T-helper 17 cell (primary cell): ENCODE measurements at regions not wholly inside any gene's neighbourhood (a gene's known extent, or its start where the extent isn't known, plus 50 kb on each side); places are given as distances from the start of the nearest gene placed in this dataset.

Experiments
- ATAC-seq: fragments of 150-1000 bp; cut with Tn5 transposase; 2 replicates; pipeline ENCODE4 v1.10.0; 2021; ENCODE audit warnings: mild to moderate bottlenecking, moderate library complexity
- DNase-seq, 3 donors: peaks; one replicate each; pipeline versions ENCODE4 v3.0.0 to v3.0.0-alpha.2; 2020 to 2021
- H3K9me3 ChIP-seq: one replicate; pipeline ENCODE4 v1.7.0; 2013; ENCODE audit warnings: low read length, mild to moderate bottlenecking; ENCODE audit not compliant: control insufficient read depth, poor library complexity, severe bottlenecking
- H3K27ac Mint-ChIP-seq: one replicate; pipeline ENCODE4 v1.8.0; 2022; ENCODE audit warnings: mild to moderate bottlenecking, moderate library complexity, mixed read lengths
- H3K27me3 Mint-ChIP-seq: one replicate; pipeline ENCODE4 v1.8.0; 2022; ENCODE audit warnings: mixed read lengths
- H3K36me3 Mint-ChIP-seq: one replicate; pipeline ENCODE4 v1.8.0; 2022; ENCODE audit warnings: low read depth, mixed read lengths
- H3K4me1 Mint-ChIP-seq: one replicate; pipeline ENCODE4 v1.8.0; 2022; ENCODE audit warnings: mild to moderate bottlenecking, mixed read lengths
- H3K4me3 Mint-ChIP-seq: one replicate; pipeline ENCODE4 v1.8.0; 2022; ENCODE audit warnings: mild to moderate bottlenecking, moderate library complexity, mixed read lengths

GRCh38 chr1:19591482-19592091 lies 52.5 kb upstream of the NBL1 start:
- DNase-seq (no peak), ATAC-seq (no peak)
- Mint-ChIP-seq H3K4me3 (no peak overlapping the region), H3K27ac (no peak overlapping the region), H3K36me3 (no peaks in the 10 kb centered on the region), H3K4me1 (peaks cover 7% of the 10 kb centered on the region), H3K27me3 (no peaks in the 10 kb centered on the region)
- H3K9me3 ChIP-seq: no peaks in the 10 kb centered on the region

- Mint-ChIP-seq H3K27ac (no peak overlapping the region), H3K4me1 (peaks cover 16% of the 10 kb centered on the region)
Observed at GRCh38 chr1:19585507-19585906, 58.6 kb upstream of the NBL1 start.

DNA sequence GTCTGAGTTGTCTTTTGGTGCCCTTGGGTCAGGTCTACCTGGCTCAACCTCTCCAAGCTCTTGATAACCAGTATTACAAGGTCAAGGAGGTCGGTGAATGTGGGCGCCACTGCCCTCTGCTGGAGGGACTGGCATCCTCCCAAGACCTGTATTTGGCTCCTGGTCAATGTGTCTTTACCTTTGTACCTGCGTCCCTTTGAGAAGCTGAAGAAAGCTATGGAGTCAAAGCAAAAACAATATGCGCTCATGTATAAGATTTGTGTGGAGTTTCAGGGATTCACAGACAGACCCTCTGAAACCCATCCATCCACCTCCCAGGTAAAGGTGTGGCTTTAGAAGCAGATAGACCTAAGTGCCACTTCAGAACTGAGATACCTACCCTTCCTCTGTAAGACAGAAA lies 61.8 kb upstream of the NBL1 start:
- peak; percentile 54 to 69 (median 59) for DNase-seq
- Mint-ChIP-seq H3K27me3 (peaks cover 14% of the 10 kb centered on the region), H3K36me3 (peaks cover 7% of the 10 kb centered on the region), H3K4me3 (no peak overlapping the region), H3K27ac (peak overlapping the region; percentile 16), H3K4me1 (peaks cover 23% of the 10 kb centered on the region)
- ATAC-seq: peak; percentile 94
- H3K9me3 ChIP-seq: no peaks in the 10 kb centered on the region

More at GRCh38 chr1:19585507-19585906, 58.6 kb upstream of the NBL1 start:
- no peak overlapping the region for H3K4me3 Mint-ChIP-seq
- DNase-seq (no peak), ATAC-seq (no peak)
- H3K9me3 ChIP-seq: no peaks in the 10 kb centered on the region
- H3K27me3 Mint-ChIP-seq: peaks cover 3% of the 10 kb centered on the region
- peaks cover 2% of the 10 kb centered on the region for H3K36me3 Mint-ChIP-seq

GRCh38 chr1:19581381-19581780 lies 62.7 kb upstream of the NBL1 start:
- Mint-ChIP-seq H3K4me1 (peaks cover 23% of the 10 kb centered on the region), H3K4me3 (no peak overlapping the region), H3K27me3 (peaks cover 14% of the 10 kb centered on the region), H3K27ac (peak overlapping the region; percentile 45), H3K36me3 (peaks cover 7% of the 10 kb centered on the region)
- H3K9me3 ChIP-seq: no peaks in the 10 kb centered on the region
- DNase-seq (no peak), ATAC-seq (no peak)

DNA sequence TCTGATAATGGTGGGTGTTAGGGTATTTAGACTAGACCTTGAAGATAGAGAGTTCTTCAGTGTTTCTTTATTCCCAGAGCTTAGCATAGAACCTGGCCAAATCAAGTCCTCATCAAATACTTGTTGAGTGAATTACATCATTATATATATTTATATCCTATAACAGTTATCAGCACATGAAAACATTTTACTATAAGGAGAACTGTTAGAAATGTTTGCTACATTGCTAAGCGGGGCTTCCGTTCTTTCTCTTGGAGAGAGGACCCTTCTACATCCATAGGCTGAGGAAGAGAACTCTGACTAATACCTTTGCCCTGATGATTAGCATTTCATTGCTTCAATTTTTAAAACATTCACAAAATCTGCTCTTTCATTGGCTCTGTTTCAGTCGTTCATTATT lies 66.5 kb upstream of the NBL1 start:
- Mint-ChIP-seq H3K4me3 (no peak overlapping the region), H3K4me1 (peaks cover 28% of the 10 kb centered on the region), H3K36me3 (peaks cover 7% of the 10 kb centered on the region), H3K27ac (no peak overlapping the region), H3K27me3 (peaks cover 19% of the 10 kb centered on the region)
- H3K9me3 ChIP-seq: no peaks in the 10 kb centered on the region
- ATAC-seq (no peak), DNase-seq (no peak)

DNA sequence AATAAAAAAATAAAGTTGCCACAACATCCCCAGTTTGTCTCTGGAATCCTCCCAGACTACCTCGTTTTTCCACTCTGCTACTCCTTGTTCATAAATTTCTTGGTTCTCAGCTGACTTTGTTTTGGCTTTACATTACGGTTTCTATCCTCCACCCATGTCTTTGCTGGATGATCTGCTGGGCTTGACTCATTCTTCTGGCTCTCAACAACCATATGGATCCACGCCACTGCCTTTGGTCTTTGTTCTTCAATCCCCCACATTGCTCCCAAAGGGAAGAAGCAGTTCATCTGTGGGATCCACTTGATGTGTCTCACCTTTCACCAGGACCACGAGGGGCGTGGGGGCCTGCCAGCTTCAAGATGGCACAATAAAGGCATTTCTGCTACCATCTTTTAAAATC lies 67.1 kb upstream of the NBL1 start:
- peaks cover 19% of the 10 kb centered on the region for H3K27me3 Mint-ChIP-seq
- ATAC-seq: no peak
- no peak for DNase-seq
- H3K36me3 Mint-ChIP-seq: peaks cover 7% of the 10 kb centered on the region
- H3K9me3 ChIP-seq: no peaks in the 10 kb centered on the region
- H3K27ac Mint-ChIP-seq: no peak overlapping the region
- H3K4me1 Mint-ChIP-seq: peaks cover 22% of the 10 kb centered on the region
- H3K4me3 Mint-ChIP-seq: no peak overlapping the region

DNA sequence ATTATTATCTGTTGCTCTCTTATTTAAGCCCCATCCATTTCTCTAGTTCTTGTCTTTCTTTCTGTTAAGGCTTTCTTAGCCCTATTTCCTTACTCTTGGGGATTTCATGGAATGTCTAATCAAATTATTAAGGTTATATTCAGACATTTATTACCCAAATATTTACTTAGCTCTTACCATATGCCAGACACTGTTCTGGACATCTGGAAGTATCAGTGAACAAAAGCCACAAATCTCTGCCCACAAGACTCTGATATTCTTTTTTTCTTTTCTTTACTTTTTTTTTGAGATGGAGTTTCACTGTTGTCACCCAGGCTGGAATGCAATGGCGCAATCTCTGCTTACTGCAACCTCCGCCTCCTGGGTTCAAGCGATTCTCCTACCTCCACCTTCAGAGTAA lies 74.3 kb upstream of the NBL1 start:
- no peak for ATAC-seq

DNA sequence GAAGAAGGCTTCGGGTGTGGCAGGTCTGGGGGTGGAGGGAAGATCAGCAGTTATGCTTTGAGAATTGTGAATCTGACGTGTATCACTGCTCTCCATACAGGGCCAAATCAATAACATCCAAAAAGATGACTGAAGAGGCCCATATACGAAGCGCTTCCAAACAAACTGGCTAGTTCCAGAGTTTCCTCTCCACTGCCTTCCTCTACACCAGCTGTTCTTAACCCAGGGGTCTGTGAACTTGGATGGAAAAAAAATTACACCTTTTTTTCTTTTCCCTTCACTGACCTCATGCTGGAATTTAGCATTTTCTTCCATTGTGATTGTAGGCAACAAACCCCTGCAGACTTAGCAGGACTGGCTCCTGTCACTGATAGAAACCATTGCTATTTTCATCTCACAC lies 77.1 kb upstream of the NBL1 start:
- no peaks in the 10 kb centered on the region for H3K9me3 ChIP-seq
- Mint-ChIP-seq H3K36me3 (no peaks in the 10 kb centered on the region), H3K27me3 (no peaks in the 10 kb centered on the region), H3K4me1 (peaks cover 2% of the 10 kb centered on the region), H3K4me3 (no peak overlapping the region), H3K27ac (no peak overlapping the region)
- no peak for ATAC-seq
- DNase-seq: no peak

More for the DNA sequence above, 74.3 kb upstream of the NBL1 start:
- Mint-ChIP-seq H3K4me1 (peaks cover 5% of the 10 kb centered on the region), H3K27ac (no peak overlapping the region), H3K36me3 (no peaks in the 10 kb centered on the region), H3K27me3 (peaks cover 5% of the 10 kb centered on the region), H3K4me3 (no peak overlapping the region)
- DNase-seq: no peak
- H3K9me3 ChIP-seq: no peaks in the 10 kb centered on the region

- ATAC-seq (no peak), DNase-seq (no peak)
- no peaks in the 10 kb centered on the region for H3K27me3 Mint-ChIP-seq
- no peaks in the 10 kb centered on the region for H3K9me3 ChIP-seq
- H3K4me1 Mint-ChIP-seq: peaks cover 2% of the 10 kb centered on the region
- no peak overlapping the region for H3K4me3 Mint-ChIP-seq
- H3K27ac Mint-ChIP-seq: no peak overlapping the region
- no peaks in the 10 kb centered on the region for H3K36me3 Mint-ChIP-seq
Observed at GRCh38 chr1:19564366-19564765, 79.0 kb upstream of the CAPZB start.

GRCh38 chr1:19563324-19564097 lies 78.2 kb upstream of the CAPZB start:
- no peak for DNase-seq
- no peaks in the 10 kb centered on the region for H3K9me3 ChIP-seq
- Mint-ChIP-seq H3K27me3 (no peaks in the 10 kb centered on the region), H3K4me1 (peaks cover 3% of the 10 kb centered on the region), H3K36me3 (no peaks in the 10 kb centered on the region), H3K4me3 (no peak overlapping the region), H3K27ac (no peak overlapping the region)
- no peak for ATAC-seq

- Mint-ChIP-seq H3K36me3 (no peaks in the 10 kb centered on the region), H3K4me1 (peaks cover 9% of the 10 kb centered on the region), H3K4me3 (no peak overlapping the region), H3K27me3 (no peaks in the 10 kb centered on the region), H3K27ac (no peak overlapping the region)
- H3K9me3 ChIP-seq: no peaks in the 10 kb centered on the region
- ATAC-seq: no peak
- no peak for DNase-seq
Observed at GRCh38 chr1:19562847-19563246, 77.5 kb upstream of the CAPZB start.

DNA sequence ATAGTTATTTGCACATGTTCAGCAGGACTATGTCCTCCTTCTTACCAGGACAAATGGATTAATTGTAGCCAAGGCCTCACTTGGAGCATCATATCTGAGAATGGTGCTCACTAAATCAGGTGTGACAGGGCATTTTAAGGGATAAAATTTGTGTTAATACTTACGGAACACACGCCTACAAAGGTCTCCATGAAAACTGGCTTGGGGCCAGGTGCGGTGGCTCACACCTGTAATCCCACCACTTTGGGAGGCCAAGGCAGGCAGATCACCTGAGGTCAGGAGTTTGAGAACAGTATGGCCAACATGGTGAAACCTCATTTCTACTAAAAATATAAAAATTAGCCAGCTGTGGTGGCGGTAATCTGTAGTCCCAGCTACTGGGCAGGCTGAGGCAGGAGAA lies 75.1 kb upstream of the CAPZB start:
- H3K9me3 ChIP-seq: no peaks in the 10 kb centered on the region
- Mint-ChIP-seq H3K36me3 (no peaks in the 10 kb centered on the region), H3K4me1 (peaks cover 12% of the 10 kb centered on the region), H3K27ac (no peak overlapping the region), H3K4me3 (no peak overlapping the region), H3K27me3 (no peaks in the 10 kb centered on the region)
- no peak for DNase-seq
- ATAC-seq: no peak

GRCh38 chr1:19559641-19560040 lies 74.3 kb upstream of the CAPZB start:
- no peaks in the 10 kb centered on the region for H3K9me3 ChIP-seq
- Mint-ChIP-seq H3K4me1 (peaks cover 12% of the 10 kb centered on the region), H3K4me3 (no peak overlapping the region), H3K27me3 (no peaks in the 10 kb centered on the region), H3K36me3 (no peaks in the 10 kb centered on the region), H3K27ac (peak overlapping the region; percentile 11)
- DNase-seq (no peak), ATAC-seq (no peak)

- Mint-ChIP-seq H3K36me3 (no peaks in the 10 kb centered on the region), H3K27ac (peak overlapping the region; percentile 43), H3K4me3 (peak overlapping the region; percentile 63), H3K27me3 (no peaks in the 10 kb centered on the region), H3K4me1 (peaks cover 12% of the 10 kb centered on the region)
- H3K9me3 ChIP-seq: no peaks in the 10 kb centered on the region
- no peak for DNase-seq
- ATAC-seq: no peak
Observed at GRCh38 chr1:19557609-19558051, 72.3 kb upstream of the CAPZB start.
